T-helper 2 cell (primary cell): ENCODE measurements at regions not wholly inside any gene's neighbourhood (a gene's known extent, or its start where the extent isn't known, plus 50 kb on each side); places are given as distances from the start of the nearest gene placed in this dataset.

Source experiments
- DNase-seq, 5 experiments: peaks; one replicate each; pipeline versions ENCODE4 v3.0.0 to v3.0.0-alpha.2; 2012 to 2022

GRCh38 chr1:209319057-209319432 lies 264.5 kb upstream of the CAMK1G start:
- DNase-seq, result no peak

- no peak for DNase-seq
Measured at GRCh38 chr1:209319549-209319948, 264.0 kb upstream of the CAMK1G start.

GRCh38 chr1:209323743-209324142 lies 259.8 kb upstream of the CAMK1G start:
- DNase-seq, result no peak

GRCh38 chr1:209324901-209325871 lies 258.3 kb upstream of the CAMK1G start:
- DNase-seq, result no peak

- DNase-seq, result no peak
Measured at GRCh38 chr1:209326076-209326475, 257.4 kb upstream of the CAMK1G start.

GRCh38 chr1:209326831-209327230 lies 256.7 kb upstream of the CAMK1G start:
- DNase-seq, result no peak

- DNase-seq, result no peak
Measured at GRCh38 chr1:209328196-209328595, 255.3 kb upstream of the CAMK1G start.

- peak in 1 of 5 experiments; percentile 2 for DNase-seq
Measured at GRCh38 chr1:209335178-209335577, 248.3 kb upstream of the CAMK1G start.

- DNase-seq, result no peak
Measured at GRCh38 chr1:209341146-209341545, 242.4 kb upstream of the CAMK1G start.

- DNase-seq, result no peak
Measured at GRCh38 chr1:209341673-209342420, 241.7 kb upstream of the CAMK1G start.

GRCh38 chr1:209342441-209343175 lies 240.9 kb upstream of the CAMK1G start:
- no peak for DNase-seq

- no peak for DNase-seq
Measured at GRCh38 chr1:209343511-209343910, 240.0 kb upstream of the CAMK1G start.

- no peak for DNase-seq
Measured at GRCh38 chr1:209344156-209344555, 239.4 kb upstream of the CAMK1G start.

- no peak for DNase-seq
Measured at GRCh38 chr1:209349363-209350308, 233.9 kb upstream of the CAMK1G start.

GRCh38 chr1:209353053-209353452 lies 230.5 kb upstream of the CAMK1G start:
- DNase-seq, result no peak

- DNase-seq, result peak in 3 of 5 experiments; percentile 2 to 56 (median 7)
Measured at GRCh38 chr1:209354111-209354839, 229.2 kb upstream of the CAMK1G start.

- DNase-seq, result no peak
Measured at GRCh38 chr1:209354840-209355165, 228.7 kb upstream of the CAMK1G start.

- no peak for DNase-seq
Measured at GRCh38 chr1:209355415-209355814, 228.1 kb upstream of the CAMK1G start.

- DNase-seq, result no peak
Measured at GRCh38 chr1:209356976-209357377, 226.5 kb upstream of the CAMK1G start.

- no peak for DNase-seq
Measured at GRCh38 chr1:209363112-209363511, 220.4 kb upstream of the CAMK1G start.

GRCh38 chr1:209364716-209365115 lies 218.8 kb upstream of the CAMK1G start:
- no peak for DNase-seq
